ENCODE measurements at regions not wholly inside any gene's neighbourhood (a gene's known extent, or its start where the extent isn't known, plus 50 kb on each side); places are given as distances from the start of the nearest gene placed in this dataset.

- no peak for TF ChIP-seq CTCF (conservative IDR thresholded peaks at IDR 0.05 in 1 of 2, IDR thresholded peaks at IDR 0.05 in 1 of 2; ENCODE audit: low read depth in 1 of 2, low read length in 2 of 2)
- TF ChIP-seq EZH2 (IDR thresholded peaks at IDR 0.05; ENCODE audit: low read length, missing control alignments): no peak
Observed at GRCh38 chr4:101563126-101563525, 215.8 kb upstream of the PPP3CA start.
